HepG2 (cell line): ENCODE measurements at regions not wholly inside any gene's neighbourhood (a gene's known extent, or its start where the extent isn't known, plus 50 kb on each side); places are given as distances from the start of the nearest gene placed in this dataset.

Experiments used
- ATAC-seq: fragments of 200-7000 bp; cut with Tn5 transposase; 3 replicates; pipeline ENCODE4 v1.9.1; 2020; ENCODE audit warnings: mild to moderate bottlenecking, moderate library complexity
- BruUV-seq: library from RNA; stranded (reverse); fragments of 400-500 nt; replicated peaks from 2 replicates; lab custom pipeline; 2021; lab: Mats Ljungman, UMichigan
- CTCF ChIA-PET: fragments of 300-600 bp; formaldehyde crosslinking; extraction: SDS; loops from one replicate; lab custom pipeline; 2021; ENCODE audit warnings: low total read pairs, inconsistent platforms, low intra/inter-chr PET ratio; lab: Yijun Ruan, JAX
- POLR2A ChIA-PET: fragments of 350-600 bp; sonication (Branson Sonifier 250); formaldehyde crosslinking; loops from one replicate; lab custom pipeline; 2020; ENCODE audit warnings: antibody characterized with exemption, inconsistent platforms; lab: Yijun Ruan, JAX
- DNase-seq: peaks from one replicate; pipeline ENCODE4 v3.0.0-alpha.2; 2015; ENCODE audit warnings: low spot score
- FAIRE-seq: peaks from 3 replicates; lab custom pipeline; 2011; peaks lifted over from hg19 to GRCh38; lab: Jason Lieb, UNC
- H2AFZ ChIP-seq: one replicate; pipeline ENCODE4 v1.6.1; 2011; ENCODE audit warnings: low read length, inconsistent platforms
- H3K27ac ChIP-seq: fragments of 300-600 bp; 3 replicates; pipeline ENCODE4 v1.8.0; 2011; ENCODE audit warnings: mixed run types, mild to moderate bottlenecking, mixed read lengths, low read length, inconsistent platforms; ENCODE audit not compliant: insufficient read depth; ENCODE audit errors: extremely low read length
- H3K27me3 ChIP-seq, 2 experiments: fragments of 200-600 bp in 1 of 2; 2 replicates in 1 of 2; 3 replicates in 1 of 2; pipeline versions ENCODE4 v1.6.0 to v1.8.0; 2011; ENCODE audit warnings: low read length in 2 of 2, mild to moderate bottlenecking in 2 of 2, moderate library complexity in 2 of 2, inconsistent platforms in 1 of 2; ENCODE audit not compliant: insufficient read depth in 2 of 2, control insufficient read depth in 1 of 2
- H3K36me3 ChIP-seq, 2 experiments: fragments of 200-600 bp in 1 of 2; replicated peaks in 1 of 2; 2 replicates in 1 of 2; 3 replicates in 1 of 2; pipeline versions ENCODE4 v1.5.1 to v1.8.0; 2011; ENCODE audit warnings: low read length in 2 of 2, inconsistent platforms in 1 of 2; ENCODE audit not compliant: insufficient read depth in 2 of 2, control insufficient read depth in 1 of 2
- H3K4me1 ChIP-seq: 2 replicates; pipeline ENCODE4 v1.5.1; 2012; ENCODE audit warnings: low read length, inconsistent platforms; ENCODE audit not compliant: insufficient read depth
- H3K4me2 ChIP-seq: 2 replicates; pipeline ENCODE4 v1.6.0; 2011; ENCODE audit warnings: low read depth, low read length, inconsistent platforms
- H3K4me3 ChIP-seq, 3 experiments: fragments of 200-600 bp in 1 of 3; sonication (generic), shearing (Covaris generic) in 1 of 3; replicated peaks in 1 of 3; 2 replicates each; pipeline ENCODE4 v1.5.1; 2011 to 2016; ENCODE audit warnings: low read length in 3 of 3, inconsistent platforms in 2 of 3, low read depth in 2 of 3, mild to moderate bottlenecking in 2 of 3, control low read depth in 1 of 3, mixed read lengths in 1 of 3; ENCODE audit not compliant: insufficient read depth in 1 of 3
- H3K79me2 ChIP-seq: one replicate; pipeline ENCODE4 v1.6.1; 2011; ENCODE audit warnings: low read length, inconsistent platforms; ENCODE audit not compliant: insufficient read depth
- H3K9ac ChIP-seq: 2 replicates; pipeline ENCODE4 v1.6.0; 2011; ENCODE audit warnings: mild to moderate bottlenecking, low read depth, low read length, inconsistent platforms; ENCODE audit not compliant: insufficient read depth
- H3K9me3 ChIP-seq: 2 replicates; pipeline ENCODE4 v1.5.1; 2012; ENCODE audit warnings: mild to moderate bottlenecking, low read length
- H4K20me1 ChIP-seq: 2 replicates; pipeline ENCODE4 v1.6.0; 2011; ENCODE audit warnings: inconsistent platforms, mild to moderate bottlenecking, low read length, moderate library complexity; ENCODE audit not compliant: insufficient read depth
- ARNT ChIP-seq: fragments of 450-650 bp; IDR thresholded peaks from 2 replicates; pipeline ENCODE4 v1.6.1; 2017
- ARNTL ChIP-seq: sonication (generic); formaldehyde crosslinking; IDR thresholded peaks from 2 replicates; pipeline ENCODE4 v1.4.0; 2020; ENCODE audit warnings: mild to moderate bottlenecking, missing genetic modification reagents
- BATF2 ChIP-seq: sonication (generic); formaldehyde crosslinking; IDR thresholded peaks from 2 replicates; pipeline ENCODE4 v1.8.0; 2022; ENCODE audit warnings: mild to moderate bottlenecking, missing genetic modification reagents, moderate library complexity
- ERF ChIP-seq: IDR thresholded peaks from 2 replicates; pipeline ENCODE4 v1.6.1; 2018; ENCODE audit warnings: missing biosample characterization, missing genetic modification reagents
- GMEB2 ChIP-seq: IDR thresholded peaks from 2 replicates; pipeline ENCODE4 v1.6.1; 2016; ENCODE audit warnings: missing biosample characterization, missing genetic modification reagents, low read depth
- HNF4A ChIP-seq: sonication (generic); formaldehyde crosslinking; IDR thresholded peaks from 2 replicates; pipeline ENCODE4 v1.4.0; 2020; ENCODE audit warnings: missing genetic modification reagents
- MBD4 ChIP-seq: IDR thresholded peaks from 2 replicates; pipeline ENCODE4 v1.6.1; 2012; ENCODE audit warnings: low read length, inconsistent platforms, borderline replicate concordance
- MXI1 ChIP-seq: IDR thresholded peaks from 3 replicates; pipeline ENCODE4 v1.6.1; 2012; ENCODE audit warnings: low read depth, low read length, inconsistent platforms, borderline replicate concordance
- NR0B2 ChIP-seq: sonication (generic); formaldehyde crosslinking; IDR thresholded peaks from 2 replicates; pipeline ENCODE4 v1.4.0; 2020; ENCODE audit warnings: mild to moderate bottlenecking, missing genetic modification reagents
- PCBP1 ChIP-seq: fragments of 200-400 bp; formaldehyde crosslinking; IDR thresholded peaks from 2 replicates; pipeline ENCODE4 v1.6.1; 2017; ENCODE audit warnings: mild to moderate bottlenecking, low read depth, low read length, borderline replicate concordance
- REXO4 ChIP-seq: sonication (generic); formaldehyde crosslinking; IDR thresholded peaks from 2 replicates; pipeline ENCODE4 v1.8.0; 2022; ENCODE audit warnings: missing genetic modification reagents, mild to moderate bottlenecking, borderline replicate concordance
- RXRA ChIP-seq: sonication (generic); formaldehyde crosslinking; IDR thresholded peaks from 2 replicates; pipeline ENCODE4 v1.5.1; 2020; ENCODE audit warnings: missing genetic modification reagents
- SMARCE1 ChIP-seq: fragments of 450-650 bp; IDR thresholded peaks from 2 replicates; pipeline ENCODE4 v1.6.1; 2017; ENCODE audit warnings: borderline replicate concordance
- ZEB1 ChIP-seq: IDR thresholded peaks from 2 replicates; pipeline ENCODE4 v1.6.1; 2012; ENCODE audit warnings: mild to moderate bottlenecking, low read depth, inconsistent platforms; ENCODE audit not compliant: insufficient replicate concordance
- ZFY ChIP-seq: sonication (generic); formaldehyde crosslinking; IDR thresholded peaks from 2 replicates; pipeline ENCODE4 v1.4.0; 2020; ENCODE audit warnings: missing genetic modification reagents
- ZNF354B ChIP-seq: sonication (generic); formaldehyde crosslinking; IDR thresholded peaks from 2 replicates; pipeline ENCODE4 v1.8.0; 2022; ENCODE audit warnings: mild to moderate bottlenecking, missing genetic modification reagents
- ZNF570 ChIP-seq: sonication (generic); formaldehyde crosslinking; IDR thresholded peaks from 2 replicates; pipeline ENCODE4 v1.4.0; 2020; ENCODE audit warnings: mild to moderate bottlenecking, missing genetic modification reagents, borderline replicate concordance
- ZNF703 ChIP-seq: sonication (generic); formaldehyde crosslinking; IDR thresholded peaks from 2 replicates; pipeline ENCODE4 v1.5.1; 2020; ENCODE audit warnings: missing genetic modification reagents, mild to moderate bottlenecking, moderate library complexity, borderline replicate concordance
- WGBS: methylation state at CpG from one replicate; pipeline ENCODE4 v1.1.6; 2017; ENCODE audit warnings: low lambda C conversion rate; 5-methylcytosine and 5-hydroxymethylcytosine counted together
- in situ Hi-C: cut with HindIII; loops from 2 replicates; pipeline ENCODE4 v1.10.0; 2017; ENCODE audit warnings: low pct_unique_long_range_greater_than_20kb; ENCODE audit not compliant: extremely low pct_ligation_motif_present
- intact Hi-C: fragments of 100-400 bp; cut with micrococcal nuclease; formaldehyde crosslinking; loops from one replicate; pipeline ENCODE4 v1.10.0; 2022; ENCODE audit not compliant: unreplicated experiment

GRCh38 chr2:82487354-82487753 lies 1971.7 kb downstream of the SUCLG1 start:
- POLR2A ChIA-PET: no interaction called here
- Histone ChIP-seq H3K9me3 (peaks cover 30% of the 10 kb centered on the region), H3K36me3 (no peaks in the 10 kb centered on the region), H3K27ac (no peak overlapping the region), H2AFZ (no peak overlapping the region), H4K20me1 (no peaks in the 10 kb centered on the region), H3K4me3 (no peak overlapping the region), H3K9ac (no peak overlapping the region), H3K79me2 (no peaks in the 10 kb centered on the region), H3K4me2 (no peak overlapping the region), H3K4me1 (no peaks in the 10 kb centered on the region), H3K27me3 (no peaks in the 10 kb centered on the region)
- ATAC-seq: no peak
- CTCF ChIA-PET: no interaction called here
- DNase-seq: no peak
- no TSS peak for BruUV-seq
- FAIRE-seq: no peak
- 3% methylated on average over 3 of the region's 3 CpGs for WGBS
- in situ Hi-C loops (no loop called here), intact Hi-C loops (no loop called here)
- TF ChIP-seq ARNT (no peak), MXI1 (no peak), BATF2 (CRISPR knock-in tag) (no peak), ERF (no peak), ZNF703 (CRISPR knock-in tag) (no peak), ZFY (CRISPR knock-in tag) (no peak)

- 63% methylated on average over 2 of the region's 2 CpGs for WGBS
- FAIRE-seq: no peak
- TF ChIP-seq GMEB2 (no peak), REXO4 (CRISPR knock-in tag) (no peak), PCBP1 (no peak), NR0B2 (CRISPR knock-in tag) (no peak), SMARCE1 (no peak), ZNF570 (CRISPR knock-in tag) (no peak), RXRA (CRISPR knock-in tag) (no peak), ARNTL (CRISPR knock-in tag) (no peak), MBD4 (no peak), ZEB1 (no peak), HNF4A (CRISPR knock-in tag) (no peak), ZNF354B (CRISPR knock-in tag) (no peak)
These were observed 1973.4 kb downstream of the SUCLG1 start for GRCh38 chr2:82485701-82486100.

More at GRCh38 chr2:82485701-82486100, 1973.4 kb downstream of the SUCLG1 start:
- no peak for DNase-seq
- ChIA-PET CTCF (no interaction called here), POLR2A (no interaction called here)
- no peak overlapping the region for H3K27ac ChIP-seq
- H3K4me2 ChIP-seq: no peak overlapping the region
- no peaks in the 10 kb centered on the region for H4K20me1 ChIP-seq
- intact Hi-C loops (loop anchor here (1.0 kb wide), 1 partner anchor 35 kb away; no protein-coding TSS in a partner anchor), in situ Hi-C loops (no loop called here)
- BruUV-seq: no TSS peak
- peaks cover 21% of the 10 kb centered on the region; the same call in 1 of the 2 replicates for H3K9me3 ChIP-seq
- H3K79me2 ChIP-seq: no peaks in the 10 kb centered on the region
- no peak for ATAC-seq
- H2AFZ ChIP-seq: no peak overlapping the region
- H3K36me3 ChIP-seq: no peaks in the 10 kb centered on the region
- no peaks in the 10 kb centered on the region for H3K27me3 ChIP-seq
- H3K4me1 ChIP-seq: no peaks in the 10 kb centered on the region
- H3K9ac ChIP-seq: no peak overlapping the region
- no peak overlapping the region for H3K4me3 ChIP-seq
